Putamen (tissue), 1 donor: ENCODE measurements at regions not wholly inside any gene's neighbourhood (a gene's known extent, or its start where the extent isn't known, plus 50 kb on each side); places are given as distances from the start of the nearest gene placed in this dataset.

ENCODE experiments used
- DNase-seq: peaks from one replicate; pipeline ENCODE4 v3.0.0-alpha.2; 2016; ENCODE audit warnings: low spot score

DNA sequence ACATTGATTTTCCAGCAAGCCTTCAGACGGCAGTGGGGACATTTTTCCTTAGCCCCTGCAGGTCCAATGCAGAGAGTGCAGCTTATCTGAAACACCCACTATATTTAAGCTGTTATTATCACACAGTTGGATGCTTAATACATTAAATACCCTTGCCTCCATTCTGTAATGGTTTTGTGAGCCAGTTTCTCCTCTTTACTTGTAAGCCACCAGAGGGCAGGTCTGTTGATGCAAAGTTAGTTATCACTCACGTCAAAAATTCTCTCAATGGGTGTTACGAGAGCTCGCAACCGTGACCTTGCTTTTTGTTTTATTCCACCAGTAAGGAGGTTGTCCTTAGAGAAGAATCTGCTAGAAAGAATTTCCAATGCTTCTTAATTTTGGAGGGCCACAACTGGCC is 189.8 kb downstream of the INSIG2 start:
- no peak for DNase-seq

DNA sequence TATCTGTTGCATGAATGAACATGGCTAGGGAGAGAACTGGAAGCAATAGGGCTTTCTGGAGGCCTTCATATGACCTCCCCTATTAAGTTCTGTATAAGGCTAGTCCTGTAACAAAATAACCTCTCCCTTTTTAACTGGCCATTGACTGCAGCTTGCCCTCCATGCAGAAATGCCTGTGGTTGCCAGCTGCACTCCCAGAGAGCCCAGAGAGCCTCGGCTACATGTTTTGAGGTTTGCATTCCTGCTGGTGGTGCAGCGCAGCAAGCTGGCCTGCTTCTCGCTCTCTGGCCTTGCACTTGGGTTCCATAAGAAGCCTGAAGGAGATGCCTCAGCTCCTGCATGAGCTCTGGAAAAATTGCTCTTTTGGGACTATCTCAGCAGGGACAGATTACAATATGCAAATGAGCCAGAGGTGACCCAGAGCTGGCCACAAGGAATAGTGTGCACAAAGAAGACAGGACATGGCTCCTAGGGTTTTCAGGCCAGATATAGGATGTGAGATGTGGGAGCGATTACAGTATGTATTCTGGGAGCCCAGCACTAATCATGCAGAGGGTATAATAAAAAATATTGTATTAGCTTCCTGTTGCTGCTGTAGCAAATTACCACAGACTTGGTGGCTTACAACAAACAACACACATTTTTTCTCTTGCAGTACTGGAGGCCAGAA is 186.7 kb downstream of the INSIG2 start:
- no peak for DNase-seq

DNA sequence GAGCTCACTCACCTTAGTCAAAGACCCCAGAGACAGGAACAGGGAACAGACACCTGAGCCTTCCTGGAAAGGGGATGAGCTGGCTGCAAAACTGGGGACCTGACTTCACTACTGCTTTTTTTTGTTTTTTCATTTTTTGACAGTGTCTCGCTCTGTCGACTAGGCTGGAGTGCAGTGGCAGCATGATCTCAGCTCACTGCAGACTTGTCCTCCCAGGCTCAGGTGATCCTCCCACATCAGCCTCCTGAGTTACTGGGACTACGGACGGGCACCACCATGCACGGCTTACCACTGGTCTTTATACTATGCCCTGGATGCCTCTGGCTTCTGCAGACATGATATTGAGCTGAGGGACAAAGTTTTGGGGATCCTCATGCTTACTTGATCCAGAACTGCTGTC is 184.1 kb downstream of the INSIG2 start:
- DNase-seq: no peak

DNA sequence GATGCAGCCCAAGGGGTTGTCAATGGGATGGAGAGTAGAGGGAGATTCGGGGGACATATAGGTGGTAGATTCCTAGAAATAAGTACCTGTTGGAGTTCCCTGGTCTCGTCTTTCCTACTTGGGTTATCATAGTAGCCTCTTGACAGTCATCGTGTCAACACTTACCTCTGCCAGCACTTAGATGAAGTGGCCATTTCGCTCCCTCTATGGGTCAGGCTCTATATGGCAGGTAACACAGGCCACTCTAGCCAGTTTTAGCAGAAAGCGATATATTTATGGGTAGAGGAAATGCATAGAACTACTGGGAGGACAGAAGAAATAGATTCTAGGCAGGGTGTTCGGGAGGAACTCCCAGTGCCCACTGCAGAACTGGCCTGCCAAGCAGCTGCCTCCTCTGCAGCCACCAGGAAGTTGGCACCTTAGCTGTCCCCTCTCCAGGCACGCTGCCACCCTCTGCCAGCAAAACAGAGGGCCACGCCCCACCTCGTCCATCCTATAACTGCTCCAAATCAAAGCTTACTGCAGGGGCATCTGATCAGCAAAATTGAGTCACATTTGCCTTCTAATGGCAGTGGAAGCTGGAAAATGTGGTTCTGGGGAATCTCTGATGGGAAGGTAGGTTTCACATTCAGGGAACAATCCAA is 181.3 kb downstream of the INSIG2 start:
- no peak for DNase-seq

DNA sequence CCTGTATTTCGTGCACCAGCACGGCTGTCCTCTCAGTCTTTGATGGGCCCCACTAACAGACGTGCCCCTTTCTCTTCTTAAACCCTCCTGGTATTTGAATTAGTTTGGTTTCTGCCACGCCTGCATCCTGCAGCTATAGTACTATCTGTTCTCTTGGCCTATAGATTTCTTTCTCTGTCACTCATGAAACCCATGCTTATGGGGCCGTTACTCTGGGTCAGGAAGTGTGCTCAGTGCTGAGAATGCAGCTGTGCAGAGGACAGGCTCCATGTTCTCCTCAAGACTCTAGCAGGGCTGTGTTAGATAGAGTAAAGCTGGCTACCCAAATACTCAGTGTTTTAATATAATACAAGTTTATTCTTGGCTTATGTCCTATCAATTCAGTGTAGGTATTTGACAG is 180.0 kb downstream of the INSIG2 start:
- no peak for DNase-seq

DNA sequence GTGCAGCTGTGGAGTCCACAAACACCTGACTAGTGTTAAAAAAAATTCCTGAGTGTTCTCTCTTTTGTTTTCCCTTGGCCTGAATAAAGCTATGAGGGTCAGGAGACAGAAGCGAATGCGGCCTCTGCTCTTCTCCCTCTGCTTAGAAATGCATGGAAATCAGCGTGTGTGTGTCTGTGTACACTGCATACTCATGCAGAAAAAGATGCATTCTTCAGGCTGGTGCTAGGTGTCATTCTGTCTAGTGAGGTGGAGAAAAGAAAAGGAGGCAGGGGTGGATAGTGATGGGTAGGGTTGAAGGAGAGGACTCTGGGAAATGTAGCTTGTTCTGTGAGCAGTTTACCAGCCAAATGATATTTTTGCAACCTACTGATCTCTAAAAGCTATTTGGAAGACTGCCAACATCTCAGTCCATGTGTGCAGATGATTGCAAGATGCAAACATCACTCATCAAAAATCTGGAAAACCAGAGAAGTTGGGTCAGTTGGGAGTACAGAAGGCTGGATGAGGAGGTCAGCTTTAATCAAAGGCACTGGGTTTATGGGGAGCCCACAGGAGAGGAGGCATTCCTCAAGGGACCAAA is 177.7 kb downstream of the INSIG2 start:
- DNase-seq: no peak

DNA sequence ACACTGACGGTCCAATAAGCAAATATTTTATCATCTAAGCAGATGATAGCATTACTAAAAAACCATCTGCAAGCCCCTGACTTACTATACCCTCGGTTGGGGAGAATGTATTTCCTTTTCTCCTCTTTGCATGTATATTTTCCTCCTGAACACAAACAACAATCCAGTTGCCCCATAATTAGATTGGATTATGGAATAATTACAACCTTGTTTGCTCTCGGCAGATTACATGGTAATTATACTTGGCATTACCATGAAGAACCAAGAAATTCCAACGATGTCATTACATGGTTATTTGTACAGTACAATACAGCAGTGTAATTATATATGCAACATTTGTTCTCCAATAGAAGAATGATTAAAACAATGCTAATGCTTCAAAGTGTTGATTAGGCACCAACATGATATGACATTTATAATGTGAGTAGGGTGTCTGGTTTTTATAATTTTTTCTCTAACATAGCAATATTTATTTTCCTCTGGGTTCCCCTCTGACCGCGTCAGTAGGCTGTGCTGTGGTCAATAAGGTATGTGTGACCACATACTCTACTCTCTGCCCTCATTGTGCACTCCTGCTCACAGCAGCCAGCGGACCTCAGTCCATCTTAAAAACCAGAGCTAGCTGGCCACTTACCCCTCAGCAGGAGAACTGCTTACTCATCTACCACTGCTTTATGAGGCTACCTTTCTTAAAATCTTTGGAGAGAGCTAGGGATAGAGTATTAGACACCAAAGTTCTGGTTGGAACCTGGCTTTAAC is 176.1 kb downstream of the INSIG2 start:
- DNase-seq: no peak

DNA sequence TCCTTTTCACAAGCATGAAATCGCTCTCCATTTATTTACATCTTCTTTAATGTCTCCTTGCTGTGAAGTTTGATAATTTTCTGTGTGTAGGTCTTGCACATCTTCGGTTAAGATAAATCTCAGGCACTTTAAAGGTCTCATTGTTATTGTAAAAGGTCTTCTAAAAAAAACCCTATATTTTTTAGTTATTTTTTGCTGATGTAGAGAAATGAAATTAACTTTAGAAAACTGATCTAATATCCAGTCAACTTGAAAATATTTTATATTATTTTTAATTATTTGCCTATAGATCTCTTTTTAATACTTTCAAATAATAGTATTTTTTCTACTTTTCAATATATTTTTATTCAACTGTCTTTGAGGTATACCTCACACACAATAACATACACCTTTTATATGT is 169.4 kb downstream of the INSIG2 start:
- no peak for DNase-seq

DNA sequence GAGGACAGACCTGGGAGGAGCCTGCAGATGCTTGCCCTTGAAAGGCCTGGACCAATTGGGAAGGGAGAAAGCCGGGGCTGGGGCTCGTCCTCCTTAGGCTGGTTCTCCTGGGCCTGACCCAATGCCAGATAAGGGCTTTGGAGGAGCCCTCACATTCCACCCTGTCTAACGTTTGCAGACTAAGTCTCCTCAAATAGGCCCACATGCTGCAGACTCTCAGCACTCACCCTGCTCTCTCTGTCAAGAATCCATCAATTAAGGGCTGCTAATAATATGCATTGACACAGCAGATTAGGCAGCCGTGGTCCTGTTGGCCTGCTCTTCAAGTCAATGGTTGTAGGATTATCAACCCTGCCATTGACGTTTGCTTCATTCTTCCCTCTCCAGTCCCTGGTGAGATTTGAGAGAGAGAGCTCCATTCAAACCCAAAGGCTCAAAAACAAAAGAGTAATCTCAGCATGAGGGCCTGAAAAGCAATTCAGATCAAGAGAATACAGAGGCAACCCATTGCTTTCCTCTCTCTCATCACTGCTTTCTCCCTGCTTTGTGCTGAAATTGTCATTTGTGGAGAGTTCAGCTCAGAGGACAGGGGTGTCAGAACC is 167.6 kb downstream of the INSIG2 start:
- no peak for DNase-seq

DNA sequence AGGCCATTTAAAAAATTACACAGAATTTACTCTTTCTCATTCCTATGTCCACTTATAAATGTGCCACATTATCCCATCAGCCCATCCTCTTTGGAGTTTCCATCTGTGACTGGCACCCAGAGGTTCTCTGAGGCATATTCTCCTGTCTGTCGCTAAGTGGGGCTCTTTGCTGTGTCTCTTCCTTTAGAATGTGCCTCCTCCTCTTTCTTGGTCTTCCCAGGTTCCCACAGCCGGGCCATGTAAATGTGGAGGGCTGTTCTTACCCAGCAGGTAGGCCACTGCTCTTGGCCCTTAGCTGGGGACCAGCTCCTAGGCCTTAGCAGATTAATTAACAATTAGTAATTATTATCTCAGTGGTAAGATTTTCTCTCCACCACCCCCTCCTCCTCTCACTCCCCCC is 167.0 kb downstream of the INSIG2 start:
- no peak for DNase-seq

DNA sequence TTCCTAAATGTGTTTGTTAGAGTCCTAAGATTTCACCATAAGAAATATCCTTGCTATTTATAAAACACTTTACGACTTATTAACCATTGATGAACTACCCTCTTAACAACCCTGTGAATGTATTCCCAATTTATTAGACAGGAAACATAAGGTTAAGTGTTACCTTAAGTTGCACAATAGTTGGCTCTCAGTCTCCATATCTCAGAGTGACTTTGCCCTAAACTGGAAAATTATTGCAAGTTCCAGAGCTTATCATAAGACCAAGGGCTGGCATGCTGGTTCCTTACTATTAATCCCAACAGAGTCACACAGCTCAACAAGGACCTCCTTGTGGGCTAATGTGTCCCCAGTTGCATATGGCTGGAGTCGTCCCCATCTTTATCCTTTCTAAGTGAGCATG is 165.8 kb downstream of the INSIG2 start:
- DNase-seq: no peak

DNA sequence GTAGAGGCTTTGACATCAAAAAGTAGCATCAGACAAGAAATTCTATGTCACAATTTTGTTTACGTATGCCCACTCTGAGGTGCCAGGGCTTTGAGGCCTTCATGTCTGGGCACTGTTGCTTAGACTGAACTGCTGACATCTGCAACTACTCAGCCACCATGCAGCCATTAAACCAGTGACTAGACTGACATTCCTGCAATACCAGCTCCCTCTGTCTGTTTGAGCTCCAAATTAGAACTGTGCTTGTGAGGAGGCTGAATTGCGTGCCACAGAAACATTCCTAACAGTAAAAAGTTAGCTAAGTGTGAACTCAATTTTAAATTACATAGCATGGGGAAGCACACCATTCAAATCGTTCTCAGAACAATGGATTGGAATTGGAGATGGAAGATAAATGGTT is 163.2 kb downstream of the INSIG2 start:
- no peak for DNase-seq

DNA sequence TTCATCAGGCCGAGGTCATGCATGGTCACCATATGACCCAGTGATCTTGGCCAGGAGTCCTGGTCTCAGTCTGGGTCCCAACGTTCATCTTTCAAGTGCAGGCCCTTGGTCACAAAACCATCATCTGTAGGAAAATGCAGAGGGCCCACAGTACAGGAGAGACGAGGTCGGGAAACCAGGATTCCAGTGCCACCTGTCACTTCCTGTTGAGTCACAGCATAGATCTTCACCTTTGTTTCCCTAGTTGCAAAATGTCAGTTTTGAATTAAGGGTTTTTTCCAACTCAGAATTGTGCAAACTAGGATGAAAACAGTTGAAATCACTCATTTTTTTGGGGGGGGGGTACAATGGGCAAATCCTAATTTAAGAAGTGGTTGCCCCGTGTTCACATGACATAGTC is 162.2 kb downstream of the INSIG2 start:
- DNase-seq: no peak

DNA sequence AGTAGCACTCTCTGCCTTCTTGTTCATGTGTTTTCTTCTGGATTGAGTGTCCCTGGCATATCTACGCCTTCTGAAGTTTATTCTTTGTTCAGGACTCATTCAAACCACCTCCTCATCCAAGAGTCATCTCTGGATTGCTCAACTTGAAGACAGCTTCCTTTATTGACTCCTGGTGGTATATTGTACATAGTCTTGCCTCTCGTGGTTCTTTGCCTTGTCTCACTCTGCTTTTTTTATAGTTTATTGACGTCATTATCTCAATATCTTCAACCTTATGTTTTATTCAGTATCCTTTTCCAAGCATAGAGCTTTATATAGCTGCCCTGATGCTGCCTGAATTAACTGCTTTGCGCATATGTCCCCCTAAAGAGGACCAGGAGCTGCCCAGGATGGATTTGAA is 161.7 kb downstream of the INSIG2 start:
- DNase-seq: no peak

DNA sequence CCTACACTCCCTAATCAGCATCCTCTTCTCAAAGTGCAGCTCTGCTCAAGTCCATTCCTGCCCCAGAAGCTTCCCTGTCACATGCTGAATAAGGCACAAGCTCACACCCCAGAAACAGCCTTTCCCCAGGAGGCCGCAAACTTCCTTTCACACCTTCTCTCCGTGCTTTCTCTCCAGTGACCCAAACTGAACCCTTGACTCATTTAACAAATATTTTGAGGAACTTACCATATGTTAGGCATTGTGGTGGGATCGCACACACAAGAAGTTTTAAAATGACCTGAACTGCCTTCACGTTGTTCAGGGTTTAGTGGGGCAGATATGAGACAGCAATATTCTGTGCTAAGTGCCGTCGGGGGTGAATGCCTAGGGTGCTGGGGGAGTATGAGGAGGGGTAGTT is 161.3 kb downstream of the INSIG2 start:
- DNase-seq: no peak

DNA sequence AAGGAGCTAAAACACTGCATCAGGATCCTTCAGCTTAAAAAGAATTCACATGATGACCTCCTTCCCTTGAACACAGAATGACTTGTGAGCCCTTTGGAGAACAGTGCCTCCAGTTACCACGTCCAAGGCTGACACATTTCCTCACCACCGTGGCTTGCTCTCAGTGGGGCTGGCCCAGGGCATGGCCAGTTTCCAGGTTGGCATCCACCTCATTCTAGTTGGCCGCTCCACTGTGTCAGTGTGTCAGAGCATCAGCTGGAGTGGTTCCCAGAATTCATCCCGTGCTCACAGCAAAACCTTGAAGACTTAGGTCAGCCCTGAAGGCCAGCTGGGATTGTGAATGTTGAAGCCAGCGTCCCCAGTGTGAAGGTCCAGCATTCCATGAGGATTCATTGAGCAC is 158.5 kb downstream of the INSIG2 start:
- no peak for DNase-seq

DNA sequence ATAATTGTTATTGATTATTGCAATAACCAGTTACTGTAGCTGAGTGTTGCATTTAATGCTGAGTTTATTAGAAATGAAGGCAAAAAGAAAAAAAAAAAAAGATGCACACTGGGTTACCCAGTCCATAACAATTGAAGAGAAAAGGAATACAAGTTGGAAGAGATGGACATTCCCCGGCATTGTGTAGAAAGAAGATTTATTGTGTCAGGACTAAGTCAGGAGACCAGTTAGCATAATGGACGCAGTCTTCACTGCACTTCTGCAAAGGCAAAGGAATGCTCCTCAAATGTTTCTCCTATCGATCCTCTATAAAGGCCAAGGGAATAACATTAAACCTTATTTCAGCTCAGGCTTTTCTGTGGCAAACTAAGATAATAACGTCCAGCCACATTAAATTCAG is 157.8 kb downstream of the INSIG2 start:
- DNase-seq: no peak

DNA sequence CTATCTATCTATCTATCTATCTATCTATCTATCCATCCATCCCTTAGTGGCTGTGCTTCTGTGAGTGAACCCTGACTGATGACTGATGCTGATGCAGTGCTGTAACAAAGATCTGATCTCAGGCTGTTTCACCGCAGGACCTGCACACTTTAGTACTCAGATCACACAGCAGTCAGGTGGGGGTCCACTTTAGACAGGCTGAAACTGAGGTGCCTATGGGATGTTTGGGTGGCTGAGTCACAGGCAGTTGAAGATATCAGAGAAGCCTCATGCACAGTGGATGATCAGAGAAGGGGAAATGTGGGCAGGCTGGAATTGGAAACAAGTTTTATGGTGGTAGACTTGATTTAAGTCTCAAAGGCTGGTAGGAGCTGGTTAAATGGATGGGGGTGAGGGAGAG is 156.4 kb downstream of the INSIG2 start:
- no peak for DNase-seq

DNA sequence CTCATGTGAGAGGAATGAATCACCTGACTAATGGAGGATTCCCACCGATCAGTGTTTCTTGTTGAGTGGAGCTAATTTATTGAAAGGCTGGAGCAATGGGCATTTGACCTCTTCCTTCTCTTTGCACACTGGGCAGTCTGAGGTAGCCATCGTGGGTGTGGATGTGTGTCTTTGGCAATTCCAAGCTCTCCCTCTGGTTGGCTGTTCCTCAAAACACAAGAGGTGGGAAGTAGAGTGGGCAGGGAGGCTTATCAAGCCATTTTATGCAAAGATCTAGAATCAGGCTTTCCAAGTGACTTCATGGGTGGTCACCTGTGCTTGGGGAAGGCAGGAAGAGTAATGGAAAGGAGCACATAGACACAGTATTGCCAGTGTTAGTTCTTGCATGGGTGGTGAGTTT is 154.8 kb downstream of the INSIG2 start:
- no peak for DNase-seq

DNA sequence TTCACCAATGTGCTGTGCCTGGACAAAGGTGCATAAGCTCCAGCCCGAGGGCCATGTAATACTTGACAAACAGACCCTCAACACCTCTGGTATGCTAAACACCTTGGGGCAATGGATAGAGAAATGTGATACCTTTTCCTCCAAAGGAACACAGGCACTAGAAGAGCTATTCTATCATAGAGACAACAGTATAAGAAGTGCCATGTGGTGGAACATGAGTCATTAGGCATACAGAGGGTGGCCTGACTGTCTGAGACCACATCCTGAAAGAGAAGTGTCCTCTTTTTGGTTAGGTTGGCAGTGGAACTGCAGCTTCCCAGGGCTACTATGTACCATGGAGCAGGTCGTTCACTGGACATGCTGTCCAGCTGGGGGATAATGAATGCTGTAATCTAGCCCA is 153.9 kb downstream of the INSIG2 start:
- no peak for DNase-seq

DNA sequence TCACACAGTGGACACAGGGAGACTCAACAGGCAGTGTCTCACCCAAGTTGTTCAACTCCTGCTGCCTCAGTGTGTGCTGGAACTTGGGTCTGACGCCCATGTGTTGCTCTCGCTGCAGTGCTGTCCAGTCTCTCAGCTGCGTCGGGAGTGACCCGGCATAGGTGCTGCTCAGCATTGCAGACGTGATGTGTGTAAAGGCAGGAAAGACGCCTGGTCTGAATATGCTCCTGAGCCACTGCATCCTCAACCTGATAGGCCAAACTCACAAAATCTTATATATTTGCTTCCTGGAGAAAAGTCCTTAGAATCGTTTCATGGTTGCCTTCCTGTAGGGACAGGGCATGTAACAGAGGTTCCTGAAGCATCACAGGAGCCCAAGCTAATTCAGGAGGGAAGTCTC is 152.9 kb downstream of the INSIG2 start:
- no peak for DNase-seq

DNA sequence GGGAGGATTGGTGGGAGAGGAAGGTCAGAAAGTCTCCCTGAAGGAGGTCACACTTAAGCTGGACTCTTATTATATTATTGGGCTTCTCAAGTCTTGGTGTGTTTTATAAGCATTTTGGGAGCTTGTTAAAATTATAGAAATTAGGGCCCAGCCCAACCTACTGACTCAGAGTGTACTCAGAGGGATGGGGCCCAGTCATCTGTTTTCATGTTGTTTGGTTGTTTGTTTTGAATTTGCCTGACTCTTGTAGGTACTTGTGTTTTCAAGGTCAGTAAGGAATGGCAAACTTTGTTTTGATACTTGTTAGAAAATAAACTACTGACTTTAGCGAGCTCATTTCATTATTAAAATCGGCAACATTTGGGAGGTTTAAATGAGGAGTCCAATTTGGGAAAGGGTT is 152.0 kb downstream of the INSIG2 start:
- DNase-seq: no peak

DNA sequence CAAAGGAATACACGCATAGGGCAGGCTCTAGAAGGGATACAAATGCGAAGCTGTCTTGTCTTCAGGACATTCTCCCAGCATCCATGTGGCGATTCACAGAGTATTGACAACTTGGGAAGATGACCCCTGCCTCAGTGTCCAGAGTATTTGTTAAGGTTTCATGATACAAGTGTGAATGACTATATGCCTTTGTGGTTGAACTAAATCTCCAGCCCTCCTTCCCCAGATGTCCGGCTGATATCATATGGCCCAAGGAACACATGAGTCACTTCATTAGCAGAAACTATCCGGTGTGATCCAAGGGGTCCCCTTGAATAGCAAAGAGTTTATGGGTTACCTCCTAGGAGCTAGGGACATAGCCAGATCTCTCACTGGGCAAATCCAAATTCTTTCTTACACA is 151.0 kb downstream of the INSIG2 start:
- no peak for DNase-seq
